D721Med (cell line): ENCODE measurements at regions not wholly inside any gene's neighbourhood (a gene's known extent, or its start where the extent isn't known, plus 50 kb on each side); places are given as distances from the start of the nearest gene placed in this dataset.

ENCODE experiments used
- DNase-seq: peaks from one replicate; pipeline ENCODE4 v3.0.0; 2011; ENCODE audit warnings: low spot score; ENCODE audit not compliant: insufficient read length
- FAIRE-seq: peaks from 2 replicates; lab custom pipeline; 2011; peaks lifted over from hg19 to GRCh38; lab: Jason Lieb, UNC
- CTCF ChIP-seq: IDR thresholded peaks from 2 replicates; pipeline ENCODE4 v1.5.1; 2012; ENCODE audit warnings: mild to moderate bottlenecking, control low read depth; ENCODE audit not compliant: insufficient read depth; ENCODE audit errors: missing control alignments

- no peak for TF ChIP-seq CTCF
- DNase-seq (no peak), FAIRE-seq (no peak)
Measured at GRCh38 chr6:145141572-145141971, 593.7 kb downstream of the EPM2A start.

DNA sequence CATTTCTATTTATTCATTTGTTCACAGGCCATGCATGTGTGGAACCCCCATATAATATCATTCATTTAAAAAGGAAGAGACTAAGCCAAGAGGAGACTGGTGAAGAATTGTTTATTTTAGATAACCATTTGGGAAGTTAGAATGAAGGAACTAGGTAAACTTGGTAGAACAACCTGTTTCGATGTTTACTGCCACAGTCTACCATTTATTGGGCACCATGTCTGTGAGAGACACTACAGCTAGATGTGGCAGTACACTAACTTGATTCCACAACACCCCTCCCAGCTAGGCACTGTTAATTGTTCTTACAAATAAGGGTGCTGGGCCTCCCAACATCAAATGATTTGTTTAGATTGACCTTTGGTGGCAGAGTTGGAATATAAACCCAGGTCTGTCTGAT, 592.4 kb downstream of the EPM2A start:
- DNase-seq = no peak
- no peak for TF ChIP-seq CTCF
- FAIRE-seq = no peak

DNA sequence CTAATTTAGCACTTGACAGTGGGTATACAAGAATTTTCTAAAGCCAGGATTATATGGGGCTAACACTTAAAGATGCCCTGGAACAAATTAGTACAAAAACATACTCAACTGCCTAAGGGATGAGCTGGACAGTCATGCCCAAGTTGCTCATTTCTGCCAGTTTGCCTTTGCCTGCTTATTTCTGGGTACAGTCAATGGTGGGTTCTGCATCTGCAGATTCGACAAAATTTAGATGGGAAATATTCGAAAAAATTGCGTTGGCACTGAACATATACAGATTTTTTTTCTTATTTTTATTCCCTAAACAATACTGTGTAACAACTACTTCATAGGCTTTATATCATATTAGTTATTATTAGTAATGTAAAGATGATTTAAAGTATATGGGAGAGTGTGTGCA, 591.9 kb downstream of the EPM2A start:
- TF ChIP-seq CTCF = no peak
- FAIRE-seq = no peak
- no peak for DNase-seq

DNA sequence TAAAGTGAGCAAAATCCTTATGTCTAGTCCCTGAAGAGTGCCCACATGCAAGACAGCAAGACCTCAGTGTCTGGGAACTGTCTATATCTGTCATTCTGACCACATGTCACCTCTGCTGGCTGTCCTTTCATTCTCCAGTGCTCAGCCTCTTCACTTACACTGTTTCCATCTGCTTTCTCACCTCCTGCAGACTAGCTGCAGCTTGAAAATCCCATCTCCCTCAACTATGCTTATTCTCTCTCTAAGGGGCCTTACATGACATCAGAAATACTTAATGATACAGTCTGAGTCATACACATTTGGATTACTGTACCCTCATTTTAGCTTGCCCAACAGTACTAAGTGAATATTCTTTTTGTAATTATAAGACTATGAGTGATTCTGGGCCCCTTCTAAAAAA, 587.8 kb downstream of the EPM2A start:
- TF ChIP-seq CTCF = no peak
- FAIRE-seq (no peak), DNase-seq (no peak)

DNA sequence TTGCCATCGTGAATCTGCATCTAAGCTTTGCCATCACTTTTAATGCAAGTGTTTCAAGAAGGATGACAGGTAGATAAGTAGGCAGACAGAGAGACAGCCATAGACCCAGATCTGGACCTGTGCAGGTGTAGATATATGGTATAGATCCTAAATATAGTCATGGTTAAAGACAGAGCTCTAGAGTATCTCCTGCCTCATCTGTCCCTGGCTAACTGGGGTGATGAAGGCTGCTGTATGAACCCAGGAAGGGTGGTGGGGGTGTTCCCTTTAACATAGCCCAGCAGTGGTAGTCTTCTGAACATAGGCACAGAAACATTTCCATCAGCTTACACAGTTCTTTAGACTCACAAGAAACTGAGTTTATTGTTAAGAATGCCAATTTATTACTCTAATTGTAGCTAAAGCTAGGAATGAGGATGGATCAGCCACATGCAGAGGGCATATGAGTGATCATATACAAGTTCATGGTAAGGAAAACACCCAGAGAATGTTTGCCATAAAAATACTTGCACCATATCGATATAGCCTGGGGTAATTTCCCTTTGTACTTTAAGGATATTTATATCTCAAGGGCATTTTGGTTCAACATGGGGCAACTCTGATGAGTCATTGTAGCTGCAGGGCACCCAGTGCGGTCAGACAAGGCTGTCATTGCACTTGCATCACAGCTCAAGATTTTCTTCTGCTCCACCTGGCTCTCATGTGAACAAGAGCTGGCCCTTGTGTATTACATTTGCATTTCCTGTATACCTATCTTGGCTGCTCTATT, 587.2 kb downstream of the EPM2A start:
- DNase-seq = no peak
- FAIRE-seq = no peak
- TF ChIP-seq CTCF = no peak

DNA sequence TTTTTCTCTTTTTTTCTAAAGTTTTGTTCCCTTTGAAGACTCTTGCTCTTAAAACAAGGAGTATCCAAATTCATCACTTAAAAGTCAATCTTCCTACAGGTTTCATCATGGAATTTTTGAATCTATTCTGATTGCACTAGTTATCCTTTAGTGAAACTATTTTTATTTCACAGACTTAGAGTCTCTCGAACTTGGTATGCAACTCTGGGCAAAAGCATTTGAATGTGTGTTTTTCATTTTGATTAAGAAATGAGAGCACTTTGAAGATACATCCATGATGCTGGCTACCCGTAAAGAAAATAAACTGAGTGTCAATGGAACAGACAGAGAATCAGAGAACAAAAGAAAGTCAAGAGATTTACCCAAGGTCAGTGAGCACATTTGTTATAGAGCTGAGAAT, 586.5 kb downstream of the EPM2A start:
- FAIRE-seq (no peak), DNase-seq (no peak)
- TF ChIP-seq CTCF = no peak

DNA sequence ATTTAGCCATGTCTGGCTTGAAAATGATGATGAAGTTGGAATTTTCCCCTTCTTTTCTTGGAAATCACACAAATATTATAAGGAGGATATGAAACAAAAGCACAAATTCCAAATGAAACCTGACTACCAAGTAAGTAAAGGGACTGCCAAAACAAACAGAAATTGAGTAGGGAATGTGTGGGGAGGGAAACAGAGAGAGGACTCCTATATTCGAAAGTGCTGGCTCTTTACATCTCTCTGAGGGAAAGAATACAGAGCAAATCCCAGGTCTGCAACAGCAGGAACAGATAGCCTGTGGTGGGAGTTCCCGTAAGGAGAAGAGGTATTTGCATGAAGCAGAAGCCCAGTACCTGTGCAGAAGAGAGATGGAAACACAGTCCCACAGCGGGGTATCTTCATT, 583.7 kb downstream of the EPM2A start:
- no peak for FAIRE-seq
- TF ChIP-seq CTCF = no peak
- DNase-seq = no peak
